SJSA1 (cell line): ENCODE measurements at regions not wholly inside any gene's neighbourhood (a gene's known extent, or its start where the extent isn't known, plus 50 kb on each side); places are given as distances from the start of the nearest gene placed in this dataset.

Experiments used
- DNase-seq, 2 experiments: peaks; one replicate each; pipeline ENCODE4 v3.0.0-alpha.2; 2015 to 2020; ENCODE audit warnings: low spot score in 2 of 2, low read depth in 1 of 2
- H3K27ac ChIP-seq: fragments of 250-450 bp; sonication (Bioruptor Pico); 2 replicates; pipeline ENCODE4 v1.5.1; 2020; ENCODE audit warnings: mild to moderate bottlenecking, moderate library complexity
- H3K27me3 ChIP-seq: fragments of 250-450 bp; sonication (Bioruptor Pico); replicated peaks from 2 replicates; pipeline ENCODE4 v1.5.1; 2020; ENCODE audit warnings: mild to moderate bottlenecking, moderate library complexity
- H3K36me3 ChIP-seq: fragments of 250-450 bp; sonication (Bioruptor Pico); 2 replicates; pipeline ENCODE4 v1.5.1; 2020; ENCODE audit warnings: mild to moderate bottlenecking
- H3K4me1 ChIP-seq: fragments of 250-450 bp; sonication (Bioruptor Pico); replicated peaks from 2 replicates; pipeline ENCODE4 v1.6.1; 2021; ENCODE audit warnings: mild to moderate bottlenecking
- H3K4me3 ChIP-seq: fragments of 250-450 bp; sonication (Bioruptor Pico); 2 replicates; pipeline ENCODE4 v1.5.1; 2020; ENCODE audit warnings: mild to moderate bottlenecking
- H3K9me3 ChIP-seq: fragments of 250-450 bp; sonication (Bioruptor Pico); replicated peaks from 2 replicates; pipeline ENCODE4 v1.5.1; 2020; ENCODE audit warnings: mild to moderate bottlenecking

- H3K36me3 ChIP-seq: no peaks in the 10 kb centered on the region
- H3K27ac ChIP-seq: no peak overlapping the region
- peaks cover 26% of the 10 kb centered on the region for H3K4me1 ChIP-seq
- DNase-seq: no peak
- H3K27me3 ChIP-seq: no peaks in the 10 kb centered on the region
- no peaks in the 10 kb centered on the region for H3K9me3 ChIP-seq
- H3K4me3 ChIP-seq: no peak overlapping the region
These were observed 207.4 kb upstream of the EEA1 start for GRCh38 chr12:93136253-93137055.

- Histone ChIP-seq H3K27me3 (no peaks in the 10 kb centered on the region), H3K9me3 (no peaks in the 10 kb centered on the region), H3K36me3 (no peaks in the 10 kb centered on the region), H3K4me1 (peaks cover 20% of the 10 kb centered on the region), H3K27ac (no peak overlapping the region), H3K4me3 (no peak overlapping the region)
- peak; percentile 12 to 55 for DNase-seq
These were observed 208.8 kb upstream of the EEA1 start for GRCh38 chr12:93137656-93138612.

GRCh38 chr12:93139028-93139665 is 210.1 kb upstream of the EEA1 start:
- H3K27me3 ChIP-seq: no peaks in the 10 kb centered on the region
- no peak overlapping the region for H3K4me3 ChIP-seq
- H3K36me3 ChIP-seq: no peaks in the 10 kb centered on the region
- H3K4me1 ChIP-seq: peaks cover 20% of the 10 kb centered on the region
- DNase-seq: no peak
- no peaks in the 10 kb centered on the region for H3K9me3 ChIP-seq
- H3K27ac ChIP-seq: no peak overlapping the region

- DNase-seq: no peak
- Histone ChIP-seq H3K9me3 (no peaks in the 10 kb centered on the region), H3K27ac (no peak overlapping the region), H3K4me3 (no peak overlapping the region), H3K4me1 (peaks cover 13% of the 10 kb centered on the region), H3K27me3 (no peaks in the 10 kb centered on the region), H3K36me3 (no peaks in the 10 kb centered on the region)
These were observed 211.2 kb upstream of the EEA1 start for GRCh38 chr12:93140325-93140724.

- Histone ChIP-seq H3K27me3 (no peaks in the 10 kb centered on the region), H3K9me3 (no peaks in the 10 kb centered on the region), H3K27ac (no peak overlapping the region), H3K4me1 (peaks cover 8% of the 10 kb centered on the region), H3K4me3 (no peak overlapping the region), H3K36me3 (no peaks in the 10 kb centered on the region)
- DNase-seq: no peak
These were observed 211.7 kb upstream of the EEA1 start for GRCh38 chr12:93140801-93141200.

- Histone ChIP-seq H3K4me1 (peaks cover 3% of the 10 kb centered on the region), H3K27me3 (no peaks in the 10 kb centered on the region)
These were observed 213.8 kb upstream of the EEA1 start for GRCh38 chr12:93142881-93143280.

GRCh38 chr12:93144109-93144508 is 215.0 kb upstream of the EEA1 start:
- no peaks in the 10 kb centered on the region for H3K9me3 ChIP-seq
- H3K4me3 ChIP-seq: no peak overlapping the region
- no peak for DNase-seq
- no peak overlapping the region for H3K27ac ChIP-seq
- H3K4me1 ChIP-seq: no peaks in the 10 kb centered on the region
- no peaks in the 10 kb centered on the region for H3K27me3 ChIP-seq
- H3K36me3 ChIP-seq: no peaks in the 10 kb centered on the region

More at GRCh38 chr12:93142881-93143280, 213.8 kb upstream of the EEA1 start:
- no peak for DNase-seq
- H3K4me3 ChIP-seq: no peak overlapping the region
- no peak overlapping the region for H3K27ac ChIP-seq
- H3K36me3 ChIP-seq: no peaks in the 10 kb centered on the region
- H3K9me3 ChIP-seq: no peaks in the 10 kb centered on the region

- no peak overlapping the region for H3K27ac ChIP-seq
- DNase-seq: no peak
These were observed 216.0 kb upstream of the EEA1 start for GRCh38 chr12:93145086-93145485.

GRCh38 chr12:93146263-93146939 is 217.3 kb upstream of the EEA1 start:
- Histone ChIP-seq H3K9me3 (no peaks in the 10 kb centered on the region), H3K4me3 (no peak overlapping the region), H3K27ac (no peak overlapping the region), H3K36me3 (no peaks in the 10 kb centered on the region), H3K27me3 (no peaks in the 10 kb centered on the region), H3K4me1 (no peaks in the 10 kb centered on the region)
- DNase-seq: no peak

More at GRCh38 chr12:93145086-93145485, 216.0 kb upstream of the EEA1 start:
- Histone ChIP-seq H3K4me1 (no peaks in the 10 kb centered on the region), H3K4me3 (no peak overlapping the region), H3K27me3 (no peaks in the 10 kb centered on the region), H3K9me3 (no peaks in the 10 kb centered on the region), H3K36me3 (no peaks in the 10 kb centered on the region)

GRCh38 chr12:93146970-93147369 is 217.9 kb upstream of the EEA1 start:
- DNase-seq: no peak
- H3K36me3 ChIP-seq: no peaks in the 10 kb centered on the region
- no peaks in the 10 kb centered on the region for H3K9me3 ChIP-seq
- no peaks in the 10 kb centered on the region for H3K27me3 ChIP-seq
- H3K4me1 ChIP-seq: no peaks in the 10 kb centered on the region
- no peak overlapping the region for H3K27ac ChIP-seq
- no peak overlapping the region for H3K4me3 ChIP-seq

- Histone ChIP-seq H3K27ac (no peak overlapping the region), H3K4me1 (no peaks in the 10 kb centered on the region)
- no peak for DNase-seq
These were observed 219.3 kb upstream of the EEA1 start for GRCh38 chr12:93148412-93148811.

GRCh38 chr12:93149229-93149628 is 220.1 kb upstream of the EEA1 start:
- Histone ChIP-seq H3K27me3 (no peaks in the 10 kb centered on the region), H3K36me3 (no peaks in the 10 kb centered on the region), H3K9me3 (no peaks in the 10 kb centered on the region), H3K4me3 (no peak overlapping the region), H3K4me1 (no peaks in the 10 kb centered on the region), H3K27ac (no peak overlapping the region)
- no peak for DNase-seq

More at GRCh38 chr12:93148412-93148811, 219.3 kb upstream of the EEA1 start:
- Histone ChIP-seq H3K9me3 (no peaks in the 10 kb centered on the region), H3K4me3 (no peak overlapping the region), H3K36me3 (no peaks in the 10 kb centered on the region), H3K27me3 (no peaks in the 10 kb centered on the region)

- no peaks in the 10 kb centered on the region for H3K36me3 ChIP-seq
- no peak for DNase-seq
- H3K27me3 ChIP-seq: no peaks in the 10 kb centered on the region
- H3K9me3 ChIP-seq: no peaks in the 10 kb centered on the region
- H3K27ac ChIP-seq: no peak overlapping the region
- H3K4me1 ChIP-seq: no peaks in the 10 kb centered on the region
- H3K4me3 ChIP-seq: no peak overlapping the region
These were observed 222.1 kb upstream of the EEA1 start for GRCh38 chr12:93151079-93151762.
